ENCODE measurements at regions not wholly inside any gene's neighbourhood (a gene's known extent, or its start where the extent isn't known, plus 50 kb on each side); places are given as distances from the start of the nearest gene placed in this dataset.

DNA sequence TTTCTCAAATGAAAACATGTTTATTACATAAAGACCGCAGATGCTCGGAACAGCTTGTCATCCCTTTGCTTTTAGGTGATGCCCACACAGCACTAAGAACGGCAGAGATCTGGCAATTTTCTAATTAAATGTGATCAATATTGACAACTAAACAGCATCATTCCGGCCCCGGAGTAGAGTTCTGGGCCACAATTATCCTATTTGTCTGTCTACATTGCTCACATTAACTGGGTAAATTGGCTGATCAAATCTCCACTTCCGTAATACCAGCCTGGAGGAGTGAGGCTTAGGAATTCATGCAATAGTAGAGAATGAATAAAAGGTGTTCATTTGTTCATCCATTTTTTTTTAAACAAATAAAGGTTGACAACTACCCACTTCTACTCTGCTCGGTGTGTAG is 245.1 kb upstream of the C9orf72 start:
- Histone ChIP-seq H3K9me3 (replicated peaks; ENCODE audit: control insufficient read depth, insufficient read depth, low read depth, low read length) (no peaks in the 10 kb centered on the region), H2AFZ (ENCODE audit: low read depth, low read length) (no peak overlapping the region), H3K27me3 (ENCODE audit: control insufficient read depth in 2 of 2, insufficient read depth in 2 of 2, low read length in 2 of 2) (no peaks in the 10 kb centered on the region), H3K27ac (ENCODE audit: extremely low read depth, low read depth, low read length) (no peak overlapping the region), H3K36me3 (ENCODE audit: control insufficient read depth, insufficient read depth, low read length) (no peaks in the 10 kb centered on the region), H3K79me2 (ENCODE audit: control insufficient read depth, insufficient read depth, low read length) (no peaks in the 10 kb centered on the region), H3K9me1 (ENCODE audit: control insufficient read depth, insufficient read depth, low read length) (no peaks in the 10 kb centered on the region), H3K9ac (ENCODE audit: insufficient read depth in 1 of 2, low read depth in 2 of 2, low read length in 2 of 2) (no peak overlapping the region), H3K4me1 (replicated peaks in 1 of 2; ENCODE audit: control insufficient read depth in 2 of 2, insufficient read depth in 2 of 2, low read length in 2 of 2) (no peaks in the 10 kb centered on the region), H3K4me2 (ENCODE audit: insufficient read depth, low read length) (no peak overlapping the region), H4K20me1 (replicated peaks; ENCODE audit: control insufficient read depth, insufficient read depth, low read length) (no peaks in the 10 kb centered on the region), H3K4me3 (no peak overlapping the region)
- ATAC-seq, result no peak
- intact Hi-C loops (cut with micrococcal nuclease) (no loop called here), in situ Hi-C loops (cut with MboI) (no loop called here)
- no peak for FAIRE-seq
- POLR2A ChIA-PET, result no interaction called here
- CTCF ChIA-PET (ENCODE audit: low intra/inter-chr PET ratio), result no interaction called here
- no TSS peak for BruUV-seq (replicated peaks)
- no peak for DNase-seq (ENCODE audit: extremely low read depth in 1 of 4, low spot score in 3 of 4)
- WGBS (ENCODE audit: insufficient coverage, low coverage, missing lambda C conversion rate), result 0% methylated on average over 3 of the region's 7 CpGs
- TF ChIP-seq, protein P1, sequence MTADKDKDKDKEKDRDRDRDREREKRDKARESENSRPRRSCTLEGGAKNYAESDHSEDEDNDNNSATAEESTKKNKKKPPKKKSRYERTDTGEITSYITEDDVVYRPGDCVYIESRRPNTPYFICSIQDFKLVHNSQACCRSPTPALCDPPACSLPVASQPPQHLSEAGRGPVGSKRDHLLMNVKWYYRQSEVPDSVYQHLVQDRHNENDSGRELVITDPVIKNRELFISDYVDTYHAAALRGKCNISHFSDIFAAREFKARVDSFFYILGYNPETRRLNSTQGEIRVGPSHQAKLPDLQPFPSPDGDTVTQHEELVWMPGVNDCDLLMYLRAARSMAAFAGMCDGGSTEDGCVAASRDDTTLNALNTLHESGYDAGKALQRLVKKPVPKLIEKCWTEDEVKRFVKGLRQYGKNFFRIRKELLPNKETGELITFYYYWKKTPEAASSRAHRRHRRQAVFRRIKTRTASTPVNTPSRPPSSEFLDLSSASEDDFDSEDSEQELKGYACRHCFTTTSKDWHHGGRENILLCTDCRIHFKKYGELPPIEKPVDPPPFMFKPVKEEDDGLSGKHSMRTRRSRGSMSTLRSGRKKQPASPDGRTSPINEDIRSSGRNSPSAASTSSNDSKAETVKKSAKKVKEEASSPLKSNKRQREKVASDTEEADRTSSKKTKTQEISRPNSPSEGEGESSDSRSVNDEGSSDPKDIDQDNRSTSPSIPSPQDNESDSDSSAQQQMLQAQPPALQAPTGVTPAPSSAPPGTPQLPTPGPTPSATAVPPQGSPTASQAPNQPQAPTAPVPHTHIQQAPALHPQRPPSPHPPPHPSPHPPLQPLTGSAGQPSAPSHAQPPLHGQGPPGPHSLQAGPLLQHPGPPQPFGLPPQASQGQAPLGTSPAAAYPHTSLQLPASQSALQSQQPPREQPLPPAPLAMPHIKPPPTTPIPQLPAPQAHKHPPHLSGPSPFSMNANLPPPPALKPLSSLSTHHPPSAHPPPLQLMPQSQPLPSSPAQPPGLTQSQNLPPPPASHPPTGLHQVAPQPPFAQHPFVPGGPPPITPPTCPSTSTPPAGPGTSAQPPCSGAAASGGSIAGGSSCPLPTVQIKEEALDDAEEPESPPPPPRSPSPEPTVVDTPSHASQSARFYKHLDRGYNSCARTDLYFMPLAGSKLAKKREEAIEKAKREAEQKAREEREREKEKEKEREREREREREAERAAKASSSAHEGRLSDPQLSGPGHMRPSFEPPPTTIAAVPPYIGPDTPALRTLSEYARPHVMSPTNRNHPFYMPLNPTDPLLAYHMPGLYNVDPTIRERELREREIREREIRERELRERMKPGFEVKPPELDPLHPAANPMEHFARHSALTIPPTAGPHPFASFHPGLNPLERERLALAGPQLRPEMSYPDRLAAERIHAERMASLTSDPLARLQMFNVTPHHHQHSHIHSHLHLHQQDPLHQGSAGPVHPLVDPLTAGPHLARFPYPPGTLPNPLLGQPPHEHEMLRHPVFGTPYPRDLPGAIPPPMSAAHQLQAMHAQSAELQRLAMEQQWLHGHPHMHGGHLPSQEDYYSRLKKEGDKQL (CRISPR knock-in tag; IDR thresholded peaks at IDR 0.05; ENCODE audit: borderline replicate concordance), result no peak
- TF ChIP-seq, protein P2, sequence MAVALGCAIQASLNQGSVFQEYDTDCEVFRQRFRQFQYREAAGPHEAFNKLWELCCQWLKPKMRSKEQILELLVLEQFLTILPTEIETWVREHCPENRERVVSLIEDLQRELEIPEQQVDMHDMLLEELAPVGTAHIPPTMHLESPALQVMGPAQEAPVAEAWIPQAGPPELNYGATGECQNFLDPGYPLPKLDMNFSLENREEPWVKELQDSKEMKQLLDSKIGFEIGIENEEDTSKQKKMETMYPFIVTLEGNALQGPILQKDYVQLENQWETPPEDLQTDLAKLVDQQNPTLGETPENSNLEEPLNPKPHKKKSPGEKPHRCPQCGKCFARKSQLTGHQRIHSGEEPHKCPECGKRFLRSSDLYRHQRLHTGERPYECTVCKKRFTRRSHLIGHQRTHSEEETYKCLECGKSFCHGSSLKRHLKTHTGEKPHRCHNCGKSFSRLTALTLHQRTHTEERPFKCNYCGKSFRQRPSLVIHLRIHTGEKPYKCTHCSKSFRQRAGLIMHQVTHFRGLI (CRISPR knock-in tag; IDR thresholded peaks at IDR 0.05), result no peak
- TF ChIP-seq MCM5 (IDR thresholded peaks at IDR 0.05; ENCODE audit: low read depth), result no peak
- TF ChIP-seq MCM2 (IDR thresholded peaks at IDR 0.05; ENCODE audit: low read depth), result no peak
- TF ChIP-seq, protein P3, sequence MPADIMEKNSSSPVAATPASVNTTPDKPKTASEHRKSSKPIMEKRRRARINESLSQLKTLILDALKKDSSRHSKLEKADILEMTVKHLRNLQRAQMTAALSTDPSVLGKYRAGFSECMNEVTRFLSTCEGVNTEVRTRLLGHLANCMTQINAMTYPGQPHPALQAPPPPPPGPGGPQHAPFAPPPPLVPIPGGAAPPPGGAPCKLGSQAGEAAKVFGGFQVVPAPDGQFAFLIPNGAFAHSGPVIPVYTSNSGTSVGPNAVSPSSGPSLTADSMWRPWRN (IDR thresholded peaks at IDR 0.05; ENCODE audit: low read depth), result no peak
- no peak for TF ChIP-seq CREBBP (IDR thresholded peaks at IDR 0.05; ENCODE audit: low read depth, low read length)
- TF ChIP-seq PPARD (CRISPR knock-in tag; IDR thresholded peaks at IDR 0.05), result no peak
- TF ChIP-seq, protein P4, sequence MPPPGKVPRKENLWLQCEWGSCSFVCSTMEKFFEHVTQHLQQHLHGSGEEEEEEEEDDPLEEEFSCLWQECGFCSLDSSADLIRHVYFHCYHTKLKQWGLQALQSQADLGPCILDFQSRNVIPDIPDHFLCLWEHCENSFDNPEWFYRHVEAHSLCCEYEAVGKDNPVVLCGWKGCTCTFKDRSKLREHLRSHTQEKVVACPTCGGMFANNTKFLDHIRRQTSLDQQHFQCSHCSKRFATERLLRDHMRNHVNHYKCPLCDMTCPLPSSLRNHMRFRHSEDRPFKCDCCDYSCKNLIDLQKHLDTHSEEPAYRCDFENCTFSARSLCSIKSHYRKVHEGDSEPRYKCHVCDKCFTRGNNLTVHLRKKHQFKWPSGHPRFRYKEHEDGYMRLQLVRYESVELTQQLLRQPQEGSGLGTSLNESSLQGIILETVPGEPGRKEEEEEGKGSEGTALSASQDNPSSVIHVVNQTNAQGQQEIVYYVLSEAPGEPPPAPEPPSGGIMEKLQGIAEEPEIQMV (tag; conservative IDR thresholded peaks at IDR 0.05; ENCODE audit: low read depth), result no peak
- no peak for TF ChIP-seq TSC22D4 (tag; IDR thresholded peaks at IDR 0.05)
- TF ChIP-seq EHMT2 (IDR thresholded peaks at IDR 0.05), result no peak
- no peak for TF ChIP-seq SP2 (IDR thresholded peaks at IDR 0.05; ENCODE audit: extremely low read depth, low read depth, low read length, poor library complexity, severe bottlenecking)
- no peak for TF ChIP-seq TRIM28 (IDR thresholded peaks at IDR 0.05)
- TF ChIP-seq FIP1L1 (IDR thresholded peaks at IDR 0.05; ENCODE audit: low read depth, low read length, poor library complexity, severe bottlenecking), result no peak
- TF ChIP-seq KDM2B (CRISPR knock-in tag; IDR thresholded peaks at IDR 0.05), result no peak
- no peak for TF ChIP-seq KLF16 (IDR thresholded peaks at IDR 0.05)

All from K562 (cell line).